CD8-positive, alpha-beta memory T cell (primary cell): ENCODE measurements at regions not wholly inside any gene's neighbourhood (a gene's known extent, or its start where the extent isn't known, plus 50 kb on each side); places are given as distances from the start of the nearest gene placed in this dataset.

Experiments
- CTCF ChIA-PET: fragments of 350-600 bp; sonication (Branson Sonifier 250); formaldehyde crosslinking; loops from one replicate; lab custom pipeline; 2021; ENCODE audit warnings: antibody characterized with exemption; lab: Charles Lee
- POLR2A ChIA-PET: fragments of 350-600 bp; sonication (Branson Sonifier 250); formaldehyde crosslinking; loops from one replicate; lab custom pipeline; 2021; ENCODE audit warnings: antibody characterized with exemption; lab: Charles Lee
- DNase-seq, 5 donors: peaks; one replicate each; pipeline versions ENCODE4 v3.0.0 to v3.0.0-alpha.2; 2020 to 2022; ENCODE audit warnings: mixed read lengths in 1 of 5
- H3K27ac ChIP-seq: one replicate; pipeline ENCODE4 v1.7.0; 2013; ENCODE audit warnings: low read depth, mild to moderate bottlenecking, low read length, moderate library complexity
- H3K27me3 ChIP-seq: 2 replicates; pipeline ENCODE4 v1.7.0; 2013; ENCODE audit warnings: low read length, mild to moderate bottlenecking; ENCODE audit not compliant: insufficient read depth, poor library complexity, severe bottlenecking
- H3K36me3 ChIP-seq: 2 replicates; pipeline ENCODE4 v1.7.0; 2013; ENCODE audit warnings: mild to moderate bottlenecking, low read length, moderate library complexity; ENCODE audit not compliant: insufficient read depth
- H3K4me1 ChIP-seq: 2 replicates; pipeline ENCODE4 v1.7.0; 2013; ENCODE audit warnings: mild to moderate bottlenecking, low read length, moderate library complexity; ENCODE audit not compliant: insufficient read depth
- H3K4me3 ChIP-seq: 2 replicates; pipeline ENCODE4 v1.7.0; 2013; ENCODE audit warnings: mild to moderate bottlenecking, low read length
- H3K9me3 ChIP-seq: 2 replicates; pipeline ENCODE4 v1.7.0; 2013; ENCODE audit warnings: mild to moderate bottlenecking, low read length
- H3K27ac Mint-ChIP-seq, 8 donors: one replicate each; pipeline ENCODE4 v1.8.0; 2020 to 2021; ENCODE audit warnings: mixed read lengths in 8 of 8, mild to moderate bottlenecking in 6 of 8, inconsistent platforms in 3 of 8, moderate library complexity in 3 of 8
- H3K27me3 Mint-ChIP-seq, 2 donors: one replicate each; pipeline ENCODE4 v1.8.0; 2020 to 2021; ENCODE audit warnings: mixed read lengths in 2 of 2, mild to moderate bottlenecking in 1 of 2, moderate library complexity in 1 of 2
- H3K36me3 Mint-ChIP-seq, 3 donors: one replicate each; pipeline ENCODE4 v1.8.0; 2020 to 2021; ENCODE audit warnings: mixed read lengths in 3 of 3, inconsistent platforms in 1 of 3, mild to moderate bottlenecking in 1 of 3
- H3K4me1 Mint-ChIP-seq, 3 donors: one replicate each; pipeline ENCODE4 v1.8.0; 2020 to 2021; ENCODE audit warnings: mixed read lengths in 3 of 3, inconsistent platforms in 1 of 3, mild to moderate bottlenecking in 1 of 3
- H3K4me3 Mint-ChIP-seq, 7 donors: one replicate each; pipeline ENCODE4 v1.8.0; 2020 to 2021; ENCODE audit warnings: mixed read lengths in 7 of 7, mild to moderate bottlenecking in 6 of 7, moderate library complexity in 4 of 7, inconsistent platforms in 2 of 7
- H3K9me3 Mint-ChIP-seq, 5 donors: one replicate each; pipeline ENCODE4 v1.8.0; 2020 to 2022; ENCODE audit warnings: mixed read lengths in 5 of 5, mild to moderate bottlenecking in 3 of 5, moderate library complexity in 2 of 5, inconsistent platforms in 1 of 5

- no peaks in the 10 kb centered on the region for H3K36me3 Mint-ChIP-seq
- H3K9me3 Mint-ChIP-seq: peaks cover 4 to 43% (median 10%) of the 10 kb centered on the region in 5 donors
- H3K27me3 Mint-ChIP-seq: no peaks in the 10 kb centered on the region
- no peaks in the 10 kb centered on the region for H3K9me3 ChIP-seq
- no peak overlapping the region for H3K4me3 Mint-ChIP-seq
- no peaks in the 10 kb centered on the region for H3K4me1 Mint-ChIP-seq
- POLR2A ChIA-PET: no interaction called here
- CTCF ChIA-PET: no interaction called here
- no peak for DNase-seq
- no peak overlapping the region for H3K4me3 ChIP-seq
- no peaks in the 10 kb centered on the region for H3K27me3 ChIP-seq
- no peak overlapping the region for H3K27ac ChIP-seq
- no peaks in the 10 kb centered on the region for H3K36me3 ChIP-seq
- no peak overlapping the region for H3K27ac Mint-ChIP-seq
- no peaks in the 10 kb centered on the region for H3K4me1 ChIP-seq
Measured at GRCh38 chr13:65488606-65489005, 1741.5 kb downstream of the PCDH9 start.

GRCh38 chr13:65479692-65480091, 1750.4 kb downstream of the PCDH9 start:
- Histone ChIP-seq H3K27ac (no peak overlapping the region), H3K4me1 (no peaks in the 10 kb centered on the region), H3K4me3 (no peak overlapping the region), H3K36me3 (no peaks in the 10 kb centered on the region), H3K9me3 (no peaks in the 10 kb centered on the region), H3K27me3 (no peaks in the 10 kb centered on the region)
- no peaks in the 10 kb centered on the region for H3K4me1 Mint-ChIP-seq
- no peaks in the 10 kb centered on the region for H3K27me3 Mint-ChIP-seq
- ChIA-PET CTCF (no interaction called here), POLR2A (no interaction called here)
- DNase-seq: no peak
- H3K36me3 Mint-ChIP-seq: no peaks in the 10 kb centered on the region
- H3K27ac Mint-ChIP-seq: no peak overlapping the region
- H3K9me3 Mint-ChIP-seq: peaks cover 5 to 47% (median 5%) of the 10 kb centered on the region in 5 donors
- no peak overlapping the region for H3K4me3 Mint-ChIP-seq

- CTCF ChIA-PET: no interaction called here
- Mint-ChIP-seq H3K27ac (no peak overlapping the region), H3K4me3 (no peak overlapping the region), H3K27me3 (no peaks in the 10 kb centered on the region), H3K4me1 (no peaks in the 10 kb centered on the region), H3K36me3 (no peaks in the 10 kb centered on the region), H3K9me3 (peaks cover 0 to 28% (median 5%) of the 10 kb centered on the region in 5 donors)
- no peaks in the 10 kb centered on the region for H3K9me3 ChIP-seq
- H3K4me1 ChIP-seq: no peaks in the 10 kb centered on the region
- no peak overlapping the region for H3K27ac ChIP-seq
- H3K27me3 ChIP-seq: no peaks in the 10 kb centered on the region
- no peaks in the 10 kb centered on the region for H3K36me3 ChIP-seq
- POLR2A ChIA-PET: no interaction called here
- no peak for DNase-seq
- no peak overlapping the region for H3K4me3 ChIP-seq
Measured at GRCh38 chr13:65473196-65473595, 1756.9 kb downstream of the PCDH9 start.

- H3K27ac ChIP-seq: no peak overlapping the region
- ChIA-PET POLR2A (no interaction called here), CTCF (no interaction called here)
- H3K9me3 Mint-ChIP-seq: peaks cover 0 to 28% (median 7%) of the 10 kb centered on the region in 5 donors
- H3K4me1 ChIP-seq: no peaks in the 10 kb centered on the region
- H3K4me3 ChIP-seq: no peak overlapping the region
- H3K36me3 Mint-ChIP-seq: no peaks in the 10 kb centered on the region
- no peaks in the 10 kb centered on the region for H3K36me3 ChIP-seq
- no peak overlapping the region for H3K4me3 Mint-ChIP-seq
- H3K27ac Mint-ChIP-seq: no peak overlapping the region
- DNase-seq: no peak
- H3K27me3 Mint-ChIP-seq: no peaks in the 10 kb centered on the region
- H3K27me3 ChIP-seq: no peaks in the 10 kb centered on the region
- H3K9me3 ChIP-seq: no peaks in the 10 kb centered on the region
- H3K4me1 Mint-ChIP-seq: no peaks in the 10 kb centered on the region
Measured at GRCh38 chr13:65472336-65472735, 1757.8 kb downstream of the PCDH9 start.

- Mint-ChIP-seq H3K27ac (no peak overlapping the region), H3K4me1 (no peaks in the 10 kb centered on the region), H3K4me3 (no peak overlapping the region), H3K36me3 (no peaks in the 10 kb centered on the region), H3K27me3 (no peaks in the 10 kb centered on the region), H3K9me3 (peaks cover 0 to 24% (median 10%) of the 10 kb centered on the region in 5 donors)
- Histone ChIP-seq H3K27ac (no peak overlapping the region), H3K4me3 (no peak overlapping the region), H3K27me3 (no peaks in the 10 kb centered on the region), H3K36me3 (no peaks in the 10 kb centered on the region), H3K9me3 (no peaks in the 10 kb centered on the region), H3K4me1 (no peaks in the 10 kb centered on the region)
- ChIA-PET POLR2A (no interaction called here), CTCF (no interaction called here)
- DNase-seq: no peak
Measured at GRCh38 chr13:65470781-65471180, 1759.4 kb downstream of the PCDH9 start.

- no peaks in the 10 kb centered on the region for H3K36me3 Mint-ChIP-seq
- no peaks in the 10 kb centered on the region for H3K4me1 ChIP-seq
- peaks cover 2 to 35% (median 10%) of the 10 kb centered on the region in 5 donors for H3K9me3 Mint-ChIP-seq
- H3K27ac Mint-ChIP-seq: no peak overlapping the region
- no peaks in the 10 kb centered on the region for H3K27me3 Mint-ChIP-seq
- POLR2A ChIA-PET: no interaction called here
- H3K4me1 Mint-ChIP-seq: no peaks in the 10 kb centered on the region
- no peaks in the 10 kb centered on the region for H3K9me3 ChIP-seq
- CTCF ChIA-PET: no interaction called here
- no peak for DNase-seq
- H3K4me3 ChIP-seq: no peak overlapping the region
- H3K27me3 ChIP-seq: no peaks in the 10 kb centered on the region
- H3K27ac ChIP-seq: no peak overlapping the region
- no peak overlapping the region for H3K4me3 Mint-ChIP-seq
- no peaks in the 10 kb centered on the region for H3K36me3 ChIP-seq
Measured at GRCh38 chr13:65468628-65469027, 1761.5 kb downstream of the PCDH9 start.

- H3K4me1 ChIP-seq: no peaks in the 10 kb centered on the region
- no peaks in the 10 kb centered on the region for H3K4me1 Mint-ChIP-seq
- H3K9me3 Mint-ChIP-seq: peaks cover 5 to 33% (median 9%) of the 10 kb centered on the region in 5 donors
- H3K27ac Mint-ChIP-seq: no peak overlapping the region
- no peaks in the 10 kb centered on the region for H3K27me3 ChIP-seq
- DNase-seq: no peak
- ChIA-PET POLR2A (no interaction called here), CTCF (no interaction called here)
- H3K4me3 Mint-ChIP-seq: no peak overlapping the region
- no peaks in the 10 kb centered on the region for H3K36me3 Mint-ChIP-seq
- H3K36me3 ChIP-seq: no peaks in the 10 kb centered on the region
- no peaks in the 10 kb centered on the region for H3K27me3 Mint-ChIP-seq
- no peak overlapping the region for H3K27ac ChIP-seq
- no peaks in the 10 kb centered on the region for H3K9me3 ChIP-seq
- H3K4me3 ChIP-seq: no peak overlapping the region
Measured at GRCh38 chr13:65461590-65461989, 1768.5 kb downstream of the PCDH9 start.

- POLR2A ChIA-PET: no interaction called here
Measured at GRCh38 chr13:65460136-65460535, 1770.0 kb downstream of the PCDH9 start.

More at GRCh38 chr13:65460136-65460535, 1770.0 kb downstream of the PCDH9 start:
- Mint-ChIP-seq H3K27ac (no peak overlapping the region), H3K4me3 (no peak overlapping the region), H3K36me3 (no peaks in the 10 kb centered on the region), H3K4me1 (no peaks in the 10 kb centered on the region), H3K9me3 (peaks cover 3 to 27% (median 4%) of the 10 kb centered on the region in 5 donors), H3K27me3 (no peaks in the 10 kb centered on the region)
- no peak overlapping the region for H3K27ac ChIP-seq
- H3K27me3 ChIP-seq: no peaks in the 10 kb centered on the region
- no peaks in the 10 kb centered on the region for H3K4me1 ChIP-seq
- no peaks in the 10 kb centered on the region for H3K36me3 ChIP-seq
- H3K9me3 ChIP-seq: no peaks in the 10 kb centered on the region
- CTCF ChIA-PET: no interaction called here
- DNase-seq: no peak
- no peak overlapping the region for H3K4me3 ChIP-seq
